ENCODE measurements at regions not wholly inside any gene's neighbourhood (a gene's known extent, or its start where the extent isn't known, plus 50 kb on each side); places are given as distances from the start of the nearest gene placed in this dataset.
"Not testable (repeated sequence)": the region's sequence is repeated elsewhere in the genome, so short reads cannot be mapped to it uniquely, and the experiment has no call there.

DNA sequence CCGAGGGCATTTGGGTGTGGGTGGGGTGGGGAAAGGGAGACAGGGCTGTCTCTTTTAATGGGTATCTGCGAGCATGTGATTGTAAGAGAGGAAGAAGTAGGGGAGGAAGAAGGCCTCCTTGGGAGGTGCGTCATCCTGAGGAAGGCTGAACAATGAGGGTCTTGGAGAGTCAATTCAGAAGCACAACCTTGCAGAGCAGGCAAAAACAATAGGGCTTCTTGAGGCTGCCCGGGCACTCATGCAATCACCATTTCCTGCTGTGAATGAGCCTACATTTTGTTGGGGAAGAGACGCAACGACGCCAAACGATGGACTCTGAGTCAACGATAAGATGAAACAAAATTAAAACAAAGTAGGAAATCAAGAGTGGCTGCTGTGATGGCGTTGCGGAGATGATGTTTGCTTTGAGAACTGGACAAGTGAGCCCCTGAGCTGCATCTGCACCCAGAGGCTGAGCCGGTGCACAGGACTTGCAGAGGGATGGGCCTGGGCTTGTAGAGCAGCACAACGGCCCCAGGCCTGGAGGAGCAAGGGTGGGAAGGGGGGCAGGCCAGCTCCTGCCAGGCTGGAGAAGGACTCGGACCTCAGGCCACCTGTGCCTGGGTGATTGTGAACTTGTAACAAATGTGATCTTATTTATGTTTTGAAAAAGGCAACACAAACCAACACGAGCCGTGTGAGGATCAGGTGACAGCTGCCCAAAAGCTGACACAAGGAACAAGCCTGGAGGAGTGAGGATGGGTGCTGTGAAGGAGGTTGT is 92.3 kb upstream of the B3GAT1 start:
- DNase-seq (ENCODE audit: low read depth in 4 of 4, low spot score in 3 of 4): no peak

- no peak for DNase-seq (ENCODE audit: low read depth in 4 of 4, low spot score in 3 of 4)
These were observed 91.6 kb upstream of the B3GAT1 start for GRCh38 chr11:134503596-134503995.

GRCh38 chr11:134503100-134503499 is 91.1 kb upstream of the B3GAT1 start:
- no peak for DNase-seq (ENCODE audit: low read depth in 4 of 4, low spot score in 3 of 4)

DNA sequence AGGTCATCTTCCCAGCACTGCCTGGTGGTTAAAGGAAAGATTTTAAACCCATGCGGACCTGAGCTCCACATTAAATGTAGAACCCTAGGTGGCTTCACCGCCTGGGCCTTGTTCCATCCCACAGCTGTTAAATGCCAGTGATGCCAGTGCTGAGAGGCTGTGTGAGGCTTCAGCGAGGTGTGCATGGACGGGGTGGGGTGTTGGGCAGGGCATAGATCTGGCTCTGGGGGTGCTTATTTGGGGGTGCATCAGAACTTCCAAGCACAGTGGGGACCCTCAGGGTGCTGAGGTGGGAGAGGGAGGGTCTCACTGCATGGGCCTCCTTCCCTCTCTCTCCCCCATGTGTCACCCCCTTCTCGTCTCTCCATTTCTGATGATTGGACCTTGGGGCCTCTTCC is 90.1 kb upstream of the B3GAT1 start:
- no peak for DNase-seq (ENCODE audit: low read depth in 4 of 4, low spot score in 3 of 4)

GRCh38 chr11:134501406-134502152 is 89.5 kb upstream of the B3GAT1 start:
- DNase-seq (ENCODE audit: low read depth in 4 of 4, low spot score in 3 of 4): no peak

- no peak for DNase-seq (ENCODE audit: low read depth in 4 of 4, low spot score in 3 of 4)
These were observed 88.6 kb upstream of the B3GAT1 start for GRCh38 chr11:134500621-134501020.

GRCh38 chr11:134499990-134500389 is 87.9 kb upstream of the B3GAT1 start:
- no peak for DNase-seq (ENCODE audit: low read depth in 4 of 4, low spot score in 3 of 4)

DNA sequence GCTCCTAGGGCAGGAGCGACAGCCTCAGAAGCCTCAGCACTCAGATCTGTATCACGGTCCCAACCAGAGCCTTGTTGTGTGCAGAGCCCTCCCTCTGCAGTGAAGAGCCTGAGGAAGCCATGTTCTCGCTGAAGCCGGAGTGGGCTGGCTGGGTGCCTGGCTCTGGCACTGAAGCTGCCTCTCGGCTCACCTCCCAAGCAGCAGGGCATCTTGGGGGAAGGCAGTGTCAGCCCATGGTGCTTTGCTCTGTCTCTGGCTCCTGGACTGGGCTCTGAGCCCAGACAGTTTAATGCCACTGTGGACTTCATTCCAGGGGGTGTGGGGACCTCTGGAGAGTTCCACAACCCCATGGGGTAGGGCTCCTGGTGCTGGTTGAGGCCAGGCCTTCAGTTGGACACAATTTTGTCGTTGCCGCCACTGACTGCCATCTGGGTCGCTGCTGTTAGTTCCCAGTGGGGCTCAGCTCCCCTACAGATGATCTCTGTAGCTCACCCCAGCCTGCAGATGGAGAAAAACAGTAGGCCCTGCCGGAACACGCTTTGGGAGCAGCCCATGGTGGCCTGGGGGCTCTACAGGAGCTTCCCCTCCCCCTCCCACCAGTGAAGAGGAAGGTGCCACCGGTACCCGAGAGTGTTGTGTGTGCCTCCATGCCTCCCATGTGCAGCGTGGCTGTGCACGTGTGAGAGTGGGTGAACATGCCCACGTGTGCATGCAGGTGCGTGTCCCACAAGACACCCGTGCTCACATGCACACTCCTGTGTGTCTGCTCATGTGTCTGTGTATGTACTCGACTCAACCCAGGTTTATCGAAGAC is 86.5 kb upstream of the B3GAT1 start:
- no peak for DNase-seq (ENCODE audit: low read depth in 4 of 4, low spot score in 3 of 4)

DNA sequence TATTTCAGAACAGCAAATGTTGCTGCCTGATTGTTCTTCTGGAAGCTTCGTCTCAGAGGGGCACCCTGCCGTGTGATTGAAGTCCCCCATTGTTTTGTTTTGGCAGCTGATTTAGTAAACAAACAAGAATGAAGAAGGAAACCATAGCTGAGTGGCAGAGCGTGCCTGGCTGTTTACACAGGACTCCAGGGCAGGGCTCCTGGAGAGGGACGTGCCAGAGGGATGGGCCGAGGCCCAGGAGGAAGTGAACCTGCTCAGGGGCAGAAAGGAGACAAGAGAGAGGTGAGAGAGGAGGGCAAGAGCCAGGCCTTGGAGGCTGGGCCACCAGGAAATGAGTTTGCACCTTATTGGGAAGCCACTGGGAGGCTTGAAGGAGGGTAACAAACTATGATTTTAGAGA is 85.5 kb upstream of the B3GAT1 start:
- no peak for DNase-seq (ENCODE audit: low read depth in 4 of 4, low spot score in 3 of 4)

DNA sequence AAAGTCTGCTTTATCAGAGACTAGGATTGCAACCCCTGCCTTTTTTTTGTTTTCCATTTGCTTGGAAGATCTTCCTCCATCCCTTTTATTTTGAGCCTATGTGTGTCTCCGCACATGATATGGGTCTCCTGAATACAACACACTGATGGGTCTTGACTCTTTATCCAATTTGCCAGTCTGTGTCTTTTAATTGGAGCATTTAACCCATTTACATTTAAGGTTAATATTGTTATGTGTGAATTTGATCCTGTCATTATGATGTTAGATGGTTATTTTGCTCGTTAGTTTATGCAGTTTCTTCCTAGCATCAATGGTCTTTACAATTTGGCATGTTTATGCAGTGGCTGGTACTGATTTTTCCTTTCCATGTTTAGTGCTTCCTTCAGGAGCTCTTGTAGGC is 84.0 kb upstream of the B3GAT1 start:
- not testable (repeated sequence) for DNase-seq (ENCODE audit: low read depth in 4 of 4, low spot score in 3 of 4)

DNA sequence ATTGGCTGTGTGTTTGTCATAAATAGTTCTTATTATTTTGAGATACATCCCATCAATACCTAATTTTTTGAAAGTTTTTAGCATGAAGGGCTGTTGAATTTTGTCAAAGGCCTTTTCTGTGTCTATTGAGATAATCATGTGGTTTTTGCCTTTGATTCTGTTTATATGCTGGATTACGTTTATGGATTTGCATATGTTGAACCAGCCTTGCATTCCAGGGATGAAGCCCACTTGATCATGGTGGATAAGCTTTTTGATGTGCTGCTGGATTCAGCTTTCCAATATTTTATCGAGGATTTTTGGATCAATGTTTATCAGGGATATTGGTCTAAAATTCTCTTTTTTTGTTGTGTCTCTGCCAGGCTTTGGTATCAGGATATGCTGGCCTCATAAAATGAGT is 82.4 kb upstream of the B3GAT1 start:
- not testable (repeated sequence) for DNase-seq (ENCODE audit: low read depth in 4 of 4, low spot score in 3 of 4)

GRCh38 chr11:134492411-134492810 is 80.4 kb upstream of the B3GAT1 start:
- DNase-seq (ENCODE audit: low read depth in 4 of 4, low spot score in 3 of 4): not testable (repeated sequence)

GRCh38 chr11:134489728-134490127 is 77.7 kb upstream of the B3GAT1 start:
- no peak for DNase-seq (ENCODE audit: low read depth in 4 of 4, low spot score in 3 of 4)

DNA sequence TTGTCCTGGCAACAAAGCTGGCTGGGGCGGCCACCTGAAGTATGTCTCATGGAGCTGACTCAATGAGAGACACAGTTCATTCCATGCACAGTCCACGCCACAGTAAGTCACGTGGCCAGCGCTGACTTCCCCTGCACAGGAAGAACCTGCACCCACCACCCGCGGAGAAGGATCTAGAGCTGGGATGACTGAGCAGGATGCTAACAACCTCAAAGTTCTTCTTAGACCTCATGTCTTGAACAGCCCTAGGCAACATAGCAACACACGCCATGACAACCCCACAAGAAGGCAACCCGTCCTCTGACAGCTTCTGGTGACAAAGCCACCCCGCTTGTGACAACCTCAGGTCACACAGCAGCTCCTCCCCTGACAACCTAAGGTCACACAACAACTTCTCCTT is 76.9 kb upstream of the B3GAT1 start:
- no peak for DNase-seq (ENCODE audit: low read depth in 4 of 4, low spot score in 3 of 4)

- DNase-seq (ENCODE audit: low read depth in 4 of 4, low spot score in 3 of 4): no peak
These were observed 76.5 kb upstream of the B3GAT1 start for GRCh38 chr11:134488512-134488911.

GRCh38 chr11:134487696-134488095 is 75.7 kb upstream of the B3GAT1 start:
- DNase-seq (ENCODE audit: low read depth in 4 of 4, low spot score in 3 of 4): no peak

DNA sequence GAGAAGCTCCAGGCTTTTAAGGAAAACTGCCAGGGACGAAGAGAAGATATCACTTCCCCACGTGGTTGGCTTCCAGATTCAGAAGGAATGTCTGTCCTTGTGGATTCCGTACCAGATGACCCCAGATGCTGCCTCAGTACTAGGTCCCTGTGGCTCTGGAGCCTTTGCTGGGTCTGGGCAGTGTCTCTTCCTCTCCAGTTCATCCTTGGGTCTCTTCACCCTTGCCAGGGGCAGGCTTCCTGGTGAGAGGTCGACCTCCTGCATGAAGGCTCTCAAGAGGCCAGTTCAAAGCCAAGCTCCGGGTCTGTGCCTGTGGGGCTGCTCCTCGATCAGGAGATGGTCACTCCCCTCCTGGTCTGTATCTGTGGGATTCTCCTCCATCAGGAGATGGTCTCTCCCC is 74.7 kb upstream of the B3GAT1 start:
- no peak for DNase-seq (ENCODE audit: low read depth in 4 of 4, low spot score in 3 of 4)

DNA sequence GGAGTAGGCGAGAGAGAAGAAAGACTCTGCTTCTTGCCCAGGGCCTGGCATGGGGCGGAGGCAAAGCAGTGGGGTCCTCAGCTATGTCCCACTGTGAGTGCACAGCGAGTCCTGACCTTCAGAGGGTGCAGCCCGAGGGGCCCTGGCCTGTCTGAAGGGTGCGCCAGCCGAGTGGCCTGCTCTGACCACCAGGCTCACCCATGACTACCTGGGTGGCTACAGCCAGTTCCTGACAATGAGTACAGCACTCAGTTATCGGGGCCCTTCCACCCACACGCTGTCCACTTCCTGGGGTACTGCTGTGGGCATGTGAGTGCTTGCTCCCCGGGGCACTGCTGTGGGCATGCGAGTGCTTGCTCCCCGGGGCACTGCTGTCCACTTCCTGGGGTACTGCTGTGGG is 74.1 kb upstream of the B3GAT1 start:
- DNase-seq (ENCODE audit: low read depth in 4 of 4, low spot score in 3 of 4): no peak

GRCh38 chr11:134485316-134485715 is 73.3 kb upstream of the B3GAT1 start:
- no peak for DNase-seq (ENCODE audit: low read depth in 4 of 4, low spot score in 3 of 4)

- DNase-seq (ENCODE audit: low read depth in 4 of 4, low spot score in 3 of 4): no peak
These were observed 71.8 kb upstream of the B3GAT1 start for GRCh38 chr11:134483857-134484256.

DNA sequence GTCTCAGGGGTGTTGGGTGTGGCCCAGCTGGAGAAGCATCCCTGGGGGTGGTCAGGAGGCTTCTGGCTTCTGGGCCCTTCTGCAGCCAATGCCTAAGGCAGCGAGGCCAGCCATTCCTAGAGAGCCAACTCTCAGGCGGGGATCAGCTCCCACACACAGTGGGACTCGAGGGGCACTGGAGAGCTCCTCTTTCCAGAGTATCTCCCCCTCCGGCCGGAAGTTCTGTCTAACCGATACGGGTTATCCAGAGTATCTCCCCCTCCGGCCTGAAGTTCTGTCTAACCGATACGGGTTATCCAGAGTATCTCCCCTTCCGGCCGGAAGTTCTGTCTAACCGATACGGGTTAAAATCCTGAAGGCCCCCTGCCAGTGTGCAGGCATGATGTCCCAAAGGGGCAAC is 71.2 kb upstream of the B3GAT1 start:
- no peak for DNase-seq (ENCODE audit: low read depth in 4 of 4, low spot score in 3 of 4)
